ENCODE measurements at regions not wholly inside any gene's neighbourhood (a gene's known extent, or its start where the extent isn't known, plus 50 kb on each side); places are given as distances from the start of the nearest gene placed in this dataset.

- no peak overlapping the region for H3K27ac Mint-ChIP-seq (ENCODE audit: unreplicated experiment)
- H3K4me1 Mint-ChIP-seq (ENCODE audit: low read depth) = no peaks in the 10 kb centered on the region
- peaks cover 11% of the 10 kb centered on the region for H3K9me3 Mint-ChIP-seq (ENCODE audit: low read depth)
- H3K27me3 Mint-ChIP-seq (ENCODE audit: low read depth) = peaks cover 9% of the 10 kb centered on the region
- no peak for DNase-seq (ENCODE audit: low spot score)
- no peaks in the 10 kb centered on the region for H3K36me3 Mint-ChIP-seq (ENCODE audit: low read depth)
- no peak overlapping the region for H3K4me3 Mint-ChIP-seq (ENCODE audit: unreplicated experiment)
- no peak for TF ChIP-seq CTCF (IDR thresholded peaks at IDR 0.05)
These were observed 168.2 kb upstream of the IRX6 start for GRCh38 chr16:55155815-55156214.

GRCh38 chr16:55169780-55170179 is 154.2 kb upstream of the IRX6 start:
- peaks cover 7% of the 10 kb centered on the region for H3K9me3 Mint-ChIP-seq (ENCODE audit: low read depth)
- H3K4me1 Mint-ChIP-seq (ENCODE audit: low read depth) = no peaks in the 10 kb centered on the region
- no peaks in the 10 kb centered on the region for H3K27me3 Mint-ChIP-seq (ENCODE audit: low read depth)
- no peak for TF ChIP-seq CTCF (IDR thresholded peaks at IDR 0.05)
- H3K36me3 Mint-ChIP-seq (ENCODE audit: low read depth) = no peaks in the 10 kb centered on the region
- DNase-seq (ENCODE audit: low spot score) = no peak
- no peak overlapping the region for H3K27ac Mint-ChIP-seq (ENCODE audit: unreplicated experiment)
- no peak overlapping the region for H3K4me3 Mint-ChIP-seq (ENCODE audit: unreplicated experiment)

GRCh38 chr16:55171241-55171640 is 152.8 kb upstream of the IRX6 start:
- peaks cover 7% of the 10 kb centered on the region for H3K9me3 Mint-ChIP-seq (ENCODE audit: low read depth)
- H3K27me3 Mint-ChIP-seq (ENCODE audit: low read depth) = no peaks in the 10 kb centered on the region
- no peaks in the 10 kb centered on the region for H3K4me1 Mint-ChIP-seq (ENCODE audit: low read depth)
- no peak overlapping the region for H3K4me3 Mint-ChIP-seq (ENCODE audit: unreplicated experiment)
- TF ChIP-seq CTCF (IDR thresholded peaks at IDR 0.05) = no peak
- H3K27ac Mint-ChIP-seq (ENCODE audit: unreplicated experiment) = no peak overlapping the region
- no peaks in the 10 kb centered on the region for H3K36me3 Mint-ChIP-seq (ENCODE audit: low read depth)
- no peak for DNase-seq (ENCODE audit: low spot score)

GRCh38 chr16:55175389-55175788 is 148.6 kb upstream of the IRX6 start:
- H3K4me3 Mint-ChIP-seq (ENCODE audit: unreplicated experiment) = no peak overlapping the region
- peaks cover 15% of the 10 kb centered on the region for H3K9me3 Mint-ChIP-seq (ENCODE audit: low read depth)
- no peak overlapping the region for H3K27ac Mint-ChIP-seq (ENCODE audit: unreplicated experiment)
- DNase-seq (ENCODE audit: low spot score) = no peak
- H3K4me1 Mint-ChIP-seq (ENCODE audit: low read depth) = no peaks in the 10 kb centered on the region
- peaks cover 2% of the 10 kb centered on the region for H3K27me3 Mint-ChIP-seq (ENCODE audit: low read depth)
- no peak for TF ChIP-seq CTCF (IDR thresholded peaks at IDR 0.05)
- no peaks in the 10 kb centered on the region for H3K36me3 Mint-ChIP-seq (ENCODE audit: low read depth)

- no peaks in the 10 kb centered on the region for H3K36me3 Mint-ChIP-seq (ENCODE audit: low read depth)
- peaks cover 15% of the 10 kb centered on the region for H3K9me3 Mint-ChIP-seq (ENCODE audit: low read depth)
- no peak for TF ChIP-seq CTCF (IDR thresholded peaks at IDR 0.05)
These were observed 147.1 kb upstream of the IRX6 start for GRCh38 chr16:55176901-55177300.

More at GRCh38 chr16:55176901-55177300, 147.1 kb upstream of the IRX6 start:
- Mint-ChIP-seq H3K27me3 (ENCODE audit: low read depth) (peaks cover 2% of the 10 kb centered on the region), H3K27ac (ENCODE audit: unreplicated experiment) (no peak overlapping the region), H3K4me3 (ENCODE audit: unreplicated experiment) (no peak overlapping the region), H3K4me1 (ENCODE audit: low read depth) (no peaks in the 10 kb centered on the region)
- no peak for DNase-seq (ENCODE audit: low spot score)
